RCC 7860 (cell line): ENCODE measurements at regions not wholly inside any gene's neighbourhood (a gene's known extent, or its start where the extent isn't known, plus 50 kb on each side); places are given as distances from the start of the nearest gene placed in this dataset.
A peak's percentile ranks its signal among the peaks of the same experiment; 100 is the strongest.
"Not testable (repeated sequence)": the region's sequence is repeated elsewhere in the genome, so short reads cannot be mapped to it uniquely, and the experiment has no call there.

Source experiments
- DNase-seq: peaks from one replicate; pipeline ENCODE4 v3.0.0-alpha.2; 2015; ENCODE audit warnings: low spot score
- FAIRE-seq: peaks from 2 replicates; lab custom pipeline; 2012; peaks lifted over from hg19 to GRCh38; lab: Jason Lieb, UNC

DNA sequence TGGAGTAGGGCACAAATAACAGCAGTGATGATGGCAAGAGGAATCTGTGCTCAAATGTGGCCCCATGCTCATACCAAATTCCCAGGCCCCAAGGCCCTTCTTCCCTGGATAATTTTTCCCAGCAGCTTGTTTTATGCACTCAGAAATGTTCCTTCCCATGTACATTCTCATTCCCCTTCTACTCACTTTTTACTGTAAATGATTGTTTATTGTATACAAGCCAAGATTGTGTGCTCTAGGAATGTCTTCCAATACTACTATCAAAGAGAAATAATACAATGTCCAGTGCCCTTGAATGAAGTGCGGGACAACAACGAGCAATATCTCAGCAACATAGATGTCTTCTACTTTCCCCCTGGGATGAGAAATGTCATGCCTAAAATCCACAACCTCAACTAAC is 201.6 kb downstream of the ICOS start:
- no peak for FAIRE-seq
- no peak for DNase-seq

DNA sequence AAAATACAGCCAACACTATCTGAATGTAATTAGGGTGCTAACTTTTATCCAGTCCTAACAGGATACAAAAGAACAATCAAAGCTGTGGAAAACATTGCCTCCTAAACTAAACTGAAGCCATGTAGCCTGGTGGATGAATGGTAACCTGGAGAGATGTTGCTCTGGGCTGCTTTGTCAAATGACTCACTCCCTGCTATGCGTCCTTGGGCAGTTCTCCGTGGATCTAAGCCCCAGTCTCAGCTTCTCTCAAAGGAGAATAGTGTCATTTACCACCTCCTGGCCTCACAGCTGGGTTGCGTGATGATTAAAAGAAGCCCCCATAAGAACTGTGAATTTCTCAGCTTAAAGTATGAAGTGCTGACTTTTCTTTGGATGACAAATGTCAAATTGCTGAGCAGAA is 203.7 kb downstream of the ICOS start:
- DNase-seq (no peak), FAIRE-seq (no peak)

DNA sequence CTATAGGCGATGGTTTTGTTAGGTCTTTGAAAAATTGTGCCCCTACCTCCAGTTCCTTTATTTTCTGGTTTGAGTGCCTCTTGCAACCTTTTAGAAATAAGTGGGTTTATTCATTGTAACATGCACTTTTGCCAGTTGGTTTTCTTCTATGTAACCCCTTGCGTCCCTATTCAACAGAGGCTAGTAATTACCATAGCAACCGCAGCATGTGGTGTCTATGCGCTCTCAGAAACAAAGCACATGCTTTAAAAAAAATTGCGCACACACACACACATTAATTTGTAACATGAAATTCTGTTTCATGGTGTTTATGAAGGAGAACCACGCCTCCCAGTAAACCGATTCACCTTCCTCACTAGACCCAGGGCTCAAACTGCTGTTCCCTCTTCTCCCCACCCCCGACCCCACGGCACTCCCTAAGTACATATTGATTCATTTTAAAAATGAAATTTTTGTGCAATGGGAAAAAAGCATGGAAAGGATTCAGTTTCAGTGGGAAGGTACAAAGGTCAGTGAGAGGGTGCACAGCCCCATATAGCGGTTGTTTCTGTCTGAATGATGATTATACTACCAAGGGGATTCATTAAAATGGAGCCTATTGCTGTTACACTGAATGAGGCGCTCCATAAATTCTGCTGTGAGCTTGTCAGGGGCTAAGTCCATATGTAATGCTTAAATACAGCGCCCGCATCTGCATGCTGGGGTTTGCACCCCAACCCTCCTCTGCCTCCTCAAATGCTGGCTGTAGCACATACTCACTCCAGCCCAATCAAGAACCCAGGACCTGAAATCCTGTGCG is 206.9 kb downstream of the ICOS start:
- no peak for FAIRE-seq
- no peak for DNase-seq

DNA sequence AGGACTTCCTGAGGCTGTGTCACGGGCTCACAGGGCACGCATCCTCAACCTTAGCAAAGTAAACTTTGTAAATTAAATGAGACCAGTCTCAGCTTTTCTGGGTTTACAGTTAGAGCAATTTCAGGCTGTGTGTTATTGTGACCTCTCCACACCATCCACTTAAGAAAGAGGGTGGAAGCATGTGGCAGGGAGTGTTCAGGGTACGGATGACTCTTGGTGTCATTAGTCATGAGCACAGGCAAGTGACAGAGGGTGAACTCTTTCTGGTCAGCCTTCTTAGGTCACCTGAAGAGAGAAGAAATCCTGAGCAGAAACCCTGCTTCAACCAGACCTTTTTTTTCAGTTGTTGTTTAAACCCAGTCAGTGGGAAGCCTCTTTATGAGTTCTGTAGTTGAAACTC is 207.9 kb downstream of the ICOS start:
- DNase-seq (no peak), FAIRE-seq (no peak)

DNA sequence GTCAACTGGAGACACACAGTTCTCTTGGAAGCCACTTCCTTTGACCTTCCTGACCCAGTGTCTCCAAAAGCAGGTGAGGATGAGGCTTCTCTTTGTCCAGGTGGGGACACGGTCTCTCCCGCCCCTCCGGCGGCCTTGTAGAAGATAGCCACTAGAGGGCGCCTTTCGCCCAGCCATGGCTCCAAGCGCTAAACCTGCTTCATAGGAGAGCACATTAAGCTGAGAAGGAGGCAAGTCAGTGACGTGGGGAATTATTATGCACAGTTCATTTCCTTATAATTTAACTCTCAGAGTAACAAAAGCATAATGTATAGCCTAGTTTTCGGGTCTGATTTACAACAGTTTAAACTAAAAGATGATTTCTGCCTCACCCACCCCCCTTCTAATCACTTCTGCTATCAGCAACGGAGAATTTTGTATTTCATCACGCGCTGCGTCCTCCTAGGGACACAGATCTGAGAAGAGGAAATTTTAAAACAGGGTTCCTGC is 208.7 kb downstream of the ICOS start:
- FAIRE-seq (no peak), DNase-seq (peak; percentile 44)

DNA sequence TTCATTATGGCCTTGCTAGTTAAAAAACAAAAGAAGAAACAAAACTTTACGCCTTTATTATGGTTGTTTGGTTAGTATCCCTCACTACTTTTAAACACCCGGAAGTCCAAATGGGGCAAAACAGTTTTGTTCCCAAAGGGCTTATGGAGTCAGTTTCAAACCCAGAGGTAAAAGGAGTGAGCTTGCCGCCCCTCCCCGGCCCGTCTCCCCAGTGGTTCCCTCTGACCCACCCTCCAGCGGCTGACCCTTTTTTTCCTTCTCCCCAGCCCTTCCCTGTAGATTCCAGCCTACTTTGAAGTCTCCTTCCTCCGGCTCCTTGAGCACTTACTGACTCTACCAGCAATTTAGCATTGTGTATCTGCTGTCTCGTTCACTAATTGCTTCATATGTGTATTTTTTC is 209.2 kb downstream of the ICOS start:
- FAIRE-seq (no peak), DNase-seq (no peak)

DNA sequence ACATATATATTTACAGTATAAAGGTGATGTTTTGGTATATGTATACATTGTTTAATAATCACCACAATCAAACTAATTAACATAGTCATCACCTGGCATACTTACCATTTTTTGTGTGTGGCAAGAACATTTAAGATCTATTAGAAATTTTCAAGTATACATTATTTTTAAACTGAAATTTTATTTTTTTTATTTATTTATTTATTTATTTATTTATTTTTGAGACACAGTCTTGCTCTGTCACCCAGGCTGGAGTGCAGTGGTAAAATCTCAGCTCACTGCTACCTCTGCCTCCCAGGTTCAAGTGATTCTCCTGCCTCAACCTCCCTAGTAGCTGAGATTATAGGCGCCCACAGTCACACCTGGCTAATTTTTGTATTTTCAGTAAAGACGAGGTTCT is 210.5 kb downstream of the ICOS start:
- not testable (repeated sequence) for FAIRE-seq

DNA sequence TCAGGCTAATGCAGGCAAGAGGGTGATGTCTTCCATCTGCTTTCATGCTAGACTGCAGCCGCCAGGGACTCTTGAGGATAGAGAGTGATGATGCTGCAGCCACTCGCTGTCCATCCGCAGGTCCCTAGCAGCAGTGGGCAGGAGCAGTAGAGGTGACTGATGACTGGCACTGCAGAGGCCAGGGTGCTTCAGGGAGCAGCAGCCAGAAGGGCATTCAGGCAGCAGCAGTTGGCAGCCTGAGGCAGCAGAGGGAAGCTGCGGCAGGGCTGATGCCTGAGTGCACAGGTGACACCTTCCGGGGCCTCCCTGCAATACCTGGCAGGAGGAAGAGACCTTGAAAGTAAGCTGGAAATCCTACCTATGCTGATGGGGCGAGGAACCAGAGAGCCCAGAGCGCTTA is 214.2 kb downstream of the ICOS start:
- FAIRE-seq: no peak
- no peak for DNase-seq

More for the DNA sequence above, 210.5 kb downstream of the ICOS start:
- DNase-seq: not testable (repeated sequence)

DNA sequence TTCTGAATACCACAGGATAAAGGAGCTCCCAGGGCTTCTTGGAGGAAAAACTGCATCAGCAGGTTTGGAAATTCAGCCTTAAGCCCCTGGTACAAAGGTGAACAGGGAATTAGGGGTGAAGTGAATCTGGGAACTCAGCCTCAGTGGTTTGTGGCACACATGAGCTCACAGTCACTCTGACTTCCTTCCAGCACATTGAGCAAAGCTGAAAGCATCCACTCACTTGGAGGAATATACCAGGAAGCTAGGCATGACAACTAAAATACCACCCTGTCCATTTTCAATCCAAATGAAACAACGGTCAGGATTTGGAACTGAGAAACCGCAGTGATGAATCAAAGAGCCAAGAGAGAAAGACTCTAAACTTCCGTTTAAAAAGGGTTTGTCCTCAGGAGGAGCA is 216.1 kb downstream of the ICOS start:
- FAIRE-seq: no peak
- DNase-seq: no peak

DNA sequence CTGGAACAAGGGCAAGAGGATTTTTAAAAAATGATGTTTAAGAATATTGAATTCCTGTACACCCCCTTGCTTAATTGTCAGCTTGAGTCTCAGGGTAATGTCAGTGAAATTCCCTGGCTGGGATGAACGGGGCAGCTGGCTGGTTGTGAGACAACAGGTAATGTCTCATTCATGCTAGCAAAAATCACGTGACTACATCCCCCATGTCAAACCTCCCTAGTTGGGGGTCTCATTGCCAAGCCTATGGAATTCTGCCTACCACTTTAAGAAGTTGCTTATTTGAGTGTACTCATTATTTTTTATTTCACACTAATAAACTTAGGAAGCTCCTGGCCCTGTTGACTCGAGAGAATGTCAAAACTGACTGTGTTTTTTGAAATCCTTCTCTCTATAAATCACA is 218.3 kb downstream of the ICOS start:
- FAIRE-seq (no peak), DNase-seq (no peak)

DNA sequence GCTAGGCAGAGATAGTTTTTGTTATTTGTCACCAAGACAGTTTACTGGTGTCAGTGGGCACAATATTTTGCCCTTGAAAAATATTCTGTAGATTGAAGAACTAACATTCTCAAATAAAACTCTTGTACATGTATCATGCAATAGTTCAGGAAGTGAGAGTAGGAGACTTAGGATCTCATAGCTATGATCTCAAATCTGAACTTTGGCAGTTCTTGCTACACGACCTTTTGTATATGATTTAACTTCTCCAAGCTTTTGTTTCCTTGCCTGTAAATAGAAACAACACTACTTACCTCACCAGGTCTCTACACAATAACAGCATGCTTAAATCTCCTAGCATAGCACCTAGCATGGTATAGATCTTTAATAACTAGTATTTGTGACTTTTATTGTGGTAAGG is 219.9 kb downstream of the ICOS start:
- no peak for FAIRE-seq
- DNase-seq: no peak

DNA sequence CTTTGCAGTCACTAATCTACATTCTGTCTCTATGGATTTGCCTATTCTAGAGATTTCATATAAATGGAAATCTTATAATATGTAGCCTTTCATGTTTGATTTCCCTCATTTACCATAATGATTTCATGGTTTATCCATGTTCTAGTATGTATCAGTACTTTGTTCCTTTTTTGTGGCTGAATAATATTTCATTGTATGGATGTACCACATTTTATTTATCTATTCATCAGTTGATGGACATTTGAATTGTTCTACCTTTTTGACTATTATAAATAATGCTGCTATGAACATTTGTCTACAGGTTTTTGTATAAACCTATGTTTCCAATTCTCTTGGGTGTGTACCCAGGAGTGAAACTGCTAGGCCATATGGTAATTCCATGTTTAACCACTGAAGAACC is 221.1 kb downstream of the ICOS start:
- FAIRE-seq (no peak), DNase-seq (no peak)

DNA sequence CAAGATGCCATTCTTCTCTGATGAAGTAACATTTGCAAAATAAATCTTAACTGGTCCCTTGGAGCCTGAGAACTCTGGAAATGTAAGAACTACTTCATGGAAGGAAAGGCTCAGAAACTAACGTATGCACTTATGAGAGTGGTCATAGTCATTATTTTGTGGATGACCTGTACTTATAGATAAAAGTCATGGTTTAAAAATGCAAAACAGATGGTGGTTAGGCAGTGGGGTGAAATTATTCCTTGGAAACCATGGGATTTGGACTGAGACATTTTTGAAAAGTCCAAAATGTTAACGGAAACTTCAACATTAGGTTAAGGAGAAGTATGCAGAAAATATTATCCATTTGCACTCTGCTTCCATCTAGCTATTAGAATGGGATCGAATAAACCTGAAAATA is 223.0 kb downstream of the ICOS start:
- no peak for FAIRE-seq
- DNase-seq: no peak

DNA sequence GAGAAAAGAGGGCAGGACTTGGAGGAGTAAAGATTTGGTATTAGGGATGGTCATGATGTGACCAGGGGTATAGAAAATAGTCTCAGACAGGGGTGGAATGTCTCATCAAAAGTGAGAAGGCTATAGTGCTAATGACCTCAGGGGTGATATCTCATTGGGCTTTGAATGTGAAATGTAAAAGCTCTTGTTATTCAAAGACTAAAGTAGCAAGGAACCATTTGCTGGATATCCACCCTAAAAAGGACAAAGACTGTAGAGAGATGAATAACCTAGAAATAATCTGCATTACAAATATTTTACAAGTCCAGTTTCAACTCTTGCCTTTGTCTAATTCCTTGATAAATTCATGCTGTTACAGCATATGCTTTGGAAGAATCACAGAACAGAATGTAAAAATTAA is 224.4 kb downstream of the ICOS start:
- FAIRE-seq (no peak), DNase-seq (no peak)

DNA sequence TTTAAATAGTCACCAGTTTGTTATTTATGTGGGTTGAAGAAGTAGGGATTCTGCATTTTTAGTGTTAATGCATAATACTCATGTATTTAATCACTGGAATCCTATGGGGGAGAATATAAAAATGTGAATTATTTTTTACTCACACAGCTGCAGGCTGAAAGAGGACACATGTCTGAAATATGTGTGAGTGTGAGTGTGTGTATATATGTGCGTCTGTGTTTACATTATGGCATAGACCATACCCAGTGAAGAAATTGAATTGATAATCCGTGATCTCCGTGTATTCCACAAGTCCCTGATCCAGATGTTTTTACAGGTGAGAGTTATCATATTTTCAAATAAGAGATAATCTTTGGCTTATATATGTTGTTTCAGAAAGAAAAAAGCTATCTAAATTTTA is 225.3 kb downstream of the ICOS start:
- FAIRE-seq (no peak), DNase-seq (no peak)

DNA sequence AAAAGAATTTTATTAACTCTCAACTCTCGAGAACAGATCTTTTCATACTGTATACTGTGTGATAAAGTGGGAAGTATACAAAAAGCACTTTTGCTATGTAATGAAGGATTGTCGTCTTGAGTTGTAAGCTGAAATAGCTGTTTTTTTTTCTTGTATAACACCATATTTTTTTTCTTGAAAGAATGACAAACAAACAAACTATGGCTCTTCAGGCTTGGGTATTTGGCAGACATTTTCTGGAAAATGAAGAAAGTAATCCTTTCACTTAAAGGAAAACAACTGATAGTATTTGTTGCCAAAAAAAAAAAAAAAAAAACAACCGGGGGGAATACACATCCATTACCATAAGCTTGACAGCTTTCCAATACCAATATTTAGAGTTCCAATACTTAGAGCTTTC is 230.4 kb downstream of the ICOS start:
- no peak for DNase-seq
- FAIRE-seq: no peak

DNA sequence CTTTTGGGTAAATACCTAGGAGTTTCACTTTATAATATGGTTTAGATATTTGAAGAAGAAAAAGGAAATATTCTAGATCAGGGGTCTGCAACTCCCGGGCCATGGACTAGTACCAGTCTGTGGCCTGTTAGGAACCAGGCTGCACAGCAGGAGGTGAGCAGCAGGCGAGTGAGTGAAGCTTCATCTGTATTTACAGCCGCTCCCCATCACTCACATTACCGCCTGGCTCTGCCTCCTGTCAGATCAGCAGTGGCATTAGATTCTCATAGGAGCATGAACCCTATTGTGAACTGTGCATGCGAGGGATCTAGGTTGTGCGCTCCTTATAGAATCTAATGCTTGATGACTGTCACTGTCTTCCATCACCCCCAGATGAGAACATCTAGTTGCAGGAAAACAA is 231.1 kb downstream of the ICOS start:
- FAIRE-seq, DNase-seq: not testable (repeated sequence)

DNA sequence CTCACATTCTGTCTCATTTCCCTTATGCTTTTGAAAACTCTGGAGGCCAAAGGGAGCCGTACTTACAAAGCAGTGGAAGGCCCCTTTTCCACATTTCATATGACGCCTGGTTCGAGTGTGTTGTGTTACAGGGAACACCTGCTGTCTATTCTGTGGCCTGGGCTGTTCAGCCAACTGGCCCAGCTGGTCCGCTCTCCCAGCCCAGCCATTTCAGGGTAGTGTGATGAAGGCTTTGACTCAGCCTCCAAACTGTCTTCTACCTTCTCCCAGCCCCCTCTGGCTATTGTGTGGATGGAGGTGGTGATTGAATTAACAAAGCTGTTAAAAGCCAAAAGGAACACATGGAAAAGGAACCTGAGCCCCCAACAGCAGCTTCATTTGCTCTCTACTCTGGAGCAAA is 233.8 kb downstream of the ICOS start:
- FAIRE-seq (no peak), DNase-seq (no peak)

DNA sequence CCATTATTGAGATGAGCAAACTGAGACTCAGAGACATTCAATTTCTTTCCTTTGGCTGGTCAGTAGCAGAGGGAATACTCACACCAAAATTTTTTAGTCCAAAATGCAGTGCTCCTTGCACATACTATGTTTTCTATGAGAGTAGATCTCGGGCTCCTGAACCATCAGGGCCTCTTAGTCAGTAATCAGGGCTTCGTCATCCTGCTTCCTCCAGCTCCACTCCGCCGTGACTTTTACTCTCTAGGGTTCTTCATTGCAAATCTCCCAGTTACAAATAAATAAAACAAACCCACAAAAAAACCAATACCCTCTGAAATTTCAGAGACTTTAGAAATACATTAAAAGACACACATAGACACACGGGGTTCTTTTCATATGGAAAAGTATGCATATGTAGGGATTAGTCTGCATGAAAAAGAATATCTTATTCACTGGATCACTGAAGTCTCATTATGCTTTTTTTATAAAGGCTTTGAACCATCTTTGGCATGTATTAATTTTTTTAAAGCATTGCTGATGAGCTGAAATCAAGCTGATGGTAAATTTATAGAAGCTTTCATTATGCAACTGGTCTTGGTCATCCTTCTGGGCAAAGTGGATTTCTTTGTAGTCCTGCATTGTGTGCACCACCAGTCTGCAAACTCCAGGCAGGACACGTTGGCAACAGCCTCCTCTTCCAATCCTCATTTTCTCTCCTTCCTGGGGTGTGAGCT is 235.0 kb downstream of the ICOS start:
- FAIRE-seq: no peak
- no peak for DNase-seq

DNA sequence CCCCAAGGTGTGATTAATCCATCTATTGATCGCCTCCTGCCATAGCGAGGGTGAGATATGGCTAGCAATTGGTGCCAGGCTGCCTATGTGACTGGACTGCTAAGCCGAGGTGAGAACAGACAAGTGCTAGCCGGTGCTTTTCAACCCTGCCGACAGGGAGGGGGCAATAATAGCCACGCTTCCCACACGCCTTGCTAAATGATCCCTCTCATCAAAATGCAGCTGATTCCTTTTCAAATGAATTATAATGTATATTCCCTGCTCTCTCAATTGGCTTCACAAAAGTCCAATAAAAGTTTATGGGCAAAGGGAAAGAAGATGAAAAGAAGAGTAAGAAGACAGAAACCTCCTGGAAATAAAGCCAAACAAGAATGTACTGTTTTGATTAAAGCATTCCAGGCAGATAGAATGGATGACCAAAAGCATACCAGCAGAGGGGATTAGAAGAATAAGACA is 235.6 kb downstream of the ICOS start:
- FAIRE-seq (no peak), DNase-seq (no peak)

DNA sequence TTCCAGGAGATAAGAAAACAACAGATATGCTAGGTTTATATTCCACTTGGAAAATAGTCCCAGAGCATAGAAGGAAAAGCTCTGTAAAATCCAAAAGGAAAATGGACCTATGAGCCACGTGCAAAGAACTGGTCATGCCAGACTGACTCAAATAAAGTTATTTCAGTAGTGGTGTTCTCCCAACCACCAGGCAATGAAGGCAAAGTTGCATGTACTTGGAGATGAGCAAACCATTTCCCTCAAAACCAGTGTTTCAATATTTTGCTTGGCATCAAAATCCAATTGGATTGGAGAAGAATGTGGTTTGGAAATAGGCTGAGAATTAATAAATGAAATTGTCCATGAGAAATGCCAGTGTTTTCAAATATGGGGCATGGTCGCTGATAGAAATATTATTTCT is 237.5 kb downstream of the ICOS start:
- FAIRE-seq (no peak), DNase-seq (no peak)

DNA sequence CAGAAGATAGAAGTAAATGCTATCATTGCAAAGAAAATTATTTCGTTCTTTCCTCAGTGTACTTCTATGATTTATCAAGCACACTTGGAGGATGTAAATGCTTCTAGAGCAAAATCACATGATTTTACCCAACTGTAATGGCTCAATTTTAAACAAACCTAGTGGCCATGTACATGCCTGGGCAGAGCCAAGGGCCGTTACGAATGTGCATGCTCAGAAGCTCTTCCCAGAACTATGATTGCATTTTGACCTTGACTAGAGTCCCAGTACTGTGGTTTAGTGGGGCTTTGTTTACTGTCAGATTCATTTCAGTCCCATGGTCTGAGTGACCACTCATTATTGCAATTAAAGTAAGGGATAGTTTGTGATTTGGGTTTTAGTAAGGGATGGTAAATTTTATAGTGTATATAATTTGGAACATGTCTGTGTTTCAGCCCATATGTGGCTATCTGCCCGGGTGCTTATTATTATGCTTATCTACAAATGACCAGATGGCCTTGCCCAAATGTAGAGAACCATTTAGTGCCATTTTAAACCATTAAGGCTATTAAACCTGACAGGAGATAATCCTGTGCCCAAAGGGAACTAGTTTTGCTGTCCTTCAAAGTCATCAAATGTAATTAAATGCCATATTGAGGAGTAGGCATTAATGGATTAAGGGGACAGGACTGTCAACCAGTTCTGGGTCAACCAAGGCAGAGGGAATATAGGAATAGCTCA is 239.1 kb downstream of the ICOS start:
- no peak for FAIRE-seq
- DNase-seq: no peak
